ENCODE measurements at regions not wholly inside any gene's neighbourhood (a gene's known extent, or its start where the extent isn't known, plus 50 kb on each side); places are given as distances from the start of the nearest gene placed in this dataset.

DNA sequence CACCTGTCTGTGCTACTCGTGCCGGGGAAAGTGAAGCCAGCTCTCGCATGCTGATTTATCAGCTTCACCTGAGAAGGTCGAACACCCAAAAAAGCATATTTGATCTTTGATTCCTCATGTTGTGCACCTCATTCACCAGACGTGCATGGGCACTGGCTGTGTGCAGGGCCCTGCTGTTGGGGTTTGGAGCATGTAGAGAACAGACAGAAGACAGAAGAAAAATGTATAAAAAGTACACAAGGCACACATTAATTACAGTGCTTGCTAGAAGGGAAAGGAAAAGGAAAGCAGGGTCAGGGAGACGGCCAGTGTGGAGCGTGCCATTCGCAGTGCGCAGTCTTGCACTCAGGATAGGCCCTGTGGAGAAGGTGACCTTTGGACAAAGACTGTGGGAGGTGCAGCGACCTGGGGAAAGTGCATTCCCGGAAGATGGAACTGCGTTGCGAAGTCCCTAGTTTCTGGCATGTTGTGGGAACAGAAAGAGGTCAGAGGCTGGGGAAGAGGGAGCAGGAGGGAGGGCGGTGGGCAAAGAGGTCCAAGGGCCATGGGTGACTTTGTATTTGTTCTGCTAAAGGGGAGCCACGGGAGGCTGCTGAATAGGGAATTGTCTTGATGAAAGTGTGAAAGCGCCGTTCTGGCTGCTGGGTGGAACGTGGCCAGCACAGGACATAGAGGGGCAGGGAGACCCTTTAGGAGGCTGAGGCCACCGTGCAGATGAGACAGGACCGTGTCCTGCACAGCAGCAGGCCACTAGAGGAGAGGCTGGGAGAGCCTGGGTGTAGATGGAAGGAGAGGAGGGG lies 232.8 kb downstream of the GLRX3 start:
- ATAC-seq: no peak
- ChIA-PET CTCF (interaction anchor here (0.8 kb wide), 1 partner anchor 8 kb away, joined by 3 read pairs; no protein-coding TSS in a partner anchor), POLR2A (no interaction called here)

DNA sequence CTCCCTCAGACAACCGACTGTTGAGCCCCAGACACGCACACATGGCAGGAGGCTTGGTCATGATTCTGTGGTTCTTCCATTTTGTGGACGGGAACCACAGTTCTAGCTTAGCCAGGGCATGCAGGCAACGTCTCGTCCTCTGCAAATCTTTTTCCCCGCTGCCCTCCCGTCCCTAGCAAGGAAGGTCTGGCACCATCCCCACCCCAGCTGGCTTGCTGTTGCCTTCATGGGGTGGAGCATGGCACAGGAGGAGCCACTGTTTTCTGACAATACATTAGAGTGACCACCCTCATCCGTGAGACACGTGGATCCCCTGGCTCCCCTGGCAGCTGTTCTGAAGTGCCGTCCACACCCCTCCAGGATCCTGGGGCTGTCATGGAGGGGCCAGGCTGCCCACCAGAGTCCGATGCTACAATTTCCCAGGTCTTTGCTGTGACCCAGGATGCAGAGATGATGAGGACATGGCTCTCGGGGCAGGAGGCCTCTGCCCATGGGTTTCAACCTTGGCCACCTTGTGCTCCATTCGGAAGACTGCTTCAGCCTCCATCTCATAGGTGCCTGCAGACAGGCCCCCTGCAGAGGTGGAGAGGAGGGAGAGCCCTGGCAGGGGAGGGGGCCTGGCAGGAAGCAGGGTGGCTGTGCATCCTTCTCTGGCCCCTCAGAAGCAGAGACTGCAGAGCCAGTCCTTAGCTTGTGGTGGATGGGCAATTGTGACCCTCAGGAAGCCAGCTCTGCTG lies 233.6 kb downstream of the GLRX3 start:
- WGBS (ENCODE audit: missing lambda C conversion rate): 6% methylated on average over 11 of the region's 13 CpGs
- DNase-seq (ENCODE audit: low read depth in 1 of 2, low spot score in 1 of 2): no peak
- Histone ChIP-seq H3K4me2 (no peak overlapping the region), H3K4me3 (no peak overlapping the region), H3K27ac (no peak overlapping the region), H3K4me1 (no peaks in the 10 kb centered on the region), H3K9me3 (no peaks in the 10 kb centered on the region; the same call in 2 of the 3 replicates)
- ATAC-seq: no peak
- TF ChIP-seq, protein P1, sequence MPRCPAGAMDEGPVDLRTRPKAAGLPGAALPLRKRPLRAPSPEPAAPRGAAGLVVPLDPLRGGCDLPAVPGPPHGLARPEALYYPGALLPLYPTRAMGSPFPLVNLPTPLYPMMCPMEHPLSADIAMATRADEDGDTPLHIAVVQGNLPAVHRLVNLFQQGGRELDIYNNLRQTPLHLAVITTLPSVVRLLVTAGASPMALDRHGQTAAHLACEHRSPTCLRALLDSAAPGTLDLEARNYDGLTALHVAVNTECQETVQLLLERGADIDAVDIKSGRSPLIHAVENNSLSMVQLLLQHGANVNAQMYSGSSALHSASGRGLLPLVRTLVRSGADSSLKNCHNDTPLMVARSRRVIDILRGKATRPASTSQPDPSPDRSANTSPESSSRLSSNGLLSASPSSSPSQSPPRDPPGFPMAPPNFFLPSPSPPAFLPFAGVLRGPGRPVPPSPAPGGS (IDR thresholded peaks at IDR 0.05): no peak
- TF ChIP-seq MYC (IDR thresholded peaks at IDR 0.05; ENCODE audit: borderline replicate concordance, low read length) (no peak), BHLHE40 (IDR thresholded peaks at IDR 0.05; ENCODE audit: low read depth, low read length) (no peak), POLR2AphosphoS2 (conservative IDR thresholded peaks at IDR 0.05; ENCODE audit: low read length) (no peak), HDAC2 (IDR thresholded peaks at IDR 0.05) (no peak), GATA3 (IDR thresholded peaks at IDR 0.05; ENCODE audit: borderline replicate concordance) (no peak), RFX5 (IDR thresholded peaks at IDR 0.05) (no peak), RCOR1 (IDR thresholded peaks at IDR 0.05; ENCODE audit: low read depth, low read length) (no peak), HEYL (CRISPR knock-in tag; IDR thresholded peaks at IDR 0.05) (no peak), CEBPB (IDR thresholded peaks at IDR 0.05) (no peak), FOSB (CRISPR knock-in tag; IDR thresholded peaks at IDR 0.05) (no peak), CBX8 (IDR thresholded peaks at IDR 0.05) (no peak), POLR2A (IDR thresholded peaks at IDR 0.05; ENCODE audit: low read length) (no peak), NFE2L2 (conservative IDR thresholded peaks at IDR 0.05; ENCODE audit: low read length) (no peak)
- TF ChIP-seq, protein P2, sequence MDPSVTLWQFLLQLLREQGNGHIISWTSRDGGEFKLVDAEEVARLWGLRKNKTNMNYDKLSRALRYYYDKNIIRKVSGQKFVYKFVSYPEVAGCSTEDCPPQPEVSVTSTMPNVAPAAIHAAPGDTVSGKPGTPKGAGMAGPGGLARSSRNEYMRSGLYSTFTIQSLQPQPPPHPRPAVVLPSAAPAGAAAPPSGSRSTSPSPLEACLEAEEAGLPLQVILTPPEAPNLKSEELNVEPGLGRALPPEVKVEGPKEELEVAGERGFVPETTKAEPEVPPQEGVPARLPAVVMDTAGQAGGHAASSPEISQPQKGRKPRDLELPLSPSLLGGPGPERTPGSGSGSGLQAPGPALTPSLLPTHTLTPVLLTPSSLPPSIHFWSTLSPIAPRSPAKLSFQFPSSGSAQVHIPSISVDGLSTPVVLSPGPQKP (IDR thresholded peaks at IDR 0.05; ENCODE audit: low read depth, low read length): no peak
- TF ChIP-seq, protein P3, sequence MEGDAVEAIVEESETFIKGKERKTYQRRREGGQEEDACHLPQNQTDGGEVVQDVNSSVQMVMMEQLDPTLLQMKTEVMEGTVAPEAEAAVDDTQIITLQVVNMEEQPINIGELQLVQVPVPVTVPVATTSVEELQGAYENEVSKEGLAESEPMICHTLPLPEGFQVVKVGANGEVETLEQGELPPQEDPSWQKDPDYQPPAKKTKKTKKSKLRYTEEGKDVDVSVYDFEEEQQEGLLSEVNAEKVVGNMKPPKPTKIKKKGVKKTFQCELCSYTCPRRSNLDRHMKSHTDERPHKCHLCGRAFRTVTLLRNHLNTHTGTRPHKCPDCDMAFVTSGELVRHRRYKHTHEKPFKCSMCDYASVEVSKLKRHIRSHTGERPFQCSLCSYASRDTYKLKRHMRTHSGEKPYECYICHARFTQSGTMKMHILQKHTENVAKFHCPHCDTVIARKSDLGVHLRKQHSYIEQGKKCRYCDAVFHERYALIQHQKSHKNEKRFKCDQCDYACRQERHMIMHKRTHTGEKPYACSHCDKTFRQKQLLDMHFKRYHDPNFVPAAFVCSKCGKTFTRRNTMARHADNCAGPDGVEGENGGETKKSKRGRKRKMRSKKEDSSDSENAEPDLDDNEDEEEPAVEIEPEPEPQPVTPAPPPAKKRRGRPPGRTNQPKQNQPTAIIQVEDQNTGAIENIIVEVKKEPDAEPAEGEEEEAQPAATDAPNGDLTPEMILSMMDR (IDR thresholded peaks at IDR 0.05): no peak
- TF ChIP-seq, protein P4, sequence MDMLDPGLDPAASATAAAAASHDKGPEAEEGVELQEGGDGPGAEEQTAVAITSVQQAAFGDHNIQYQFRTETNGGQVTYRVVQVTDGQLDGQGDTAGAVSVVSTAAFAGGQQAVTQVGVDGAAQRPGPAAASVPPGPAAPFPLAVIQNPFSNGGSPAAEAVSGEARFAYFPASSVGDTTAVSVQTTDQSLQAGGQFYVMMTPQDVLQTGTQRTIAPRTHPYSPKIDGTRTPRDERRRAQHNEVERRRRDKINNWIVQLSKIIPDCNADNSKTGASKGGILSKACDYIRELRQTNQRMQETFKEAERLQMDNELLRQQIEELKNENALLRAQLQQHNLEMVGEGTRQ (IDR thresholded peaks at IDR 0.05): no peak
- TF ChIP-seq, protein P5, sequence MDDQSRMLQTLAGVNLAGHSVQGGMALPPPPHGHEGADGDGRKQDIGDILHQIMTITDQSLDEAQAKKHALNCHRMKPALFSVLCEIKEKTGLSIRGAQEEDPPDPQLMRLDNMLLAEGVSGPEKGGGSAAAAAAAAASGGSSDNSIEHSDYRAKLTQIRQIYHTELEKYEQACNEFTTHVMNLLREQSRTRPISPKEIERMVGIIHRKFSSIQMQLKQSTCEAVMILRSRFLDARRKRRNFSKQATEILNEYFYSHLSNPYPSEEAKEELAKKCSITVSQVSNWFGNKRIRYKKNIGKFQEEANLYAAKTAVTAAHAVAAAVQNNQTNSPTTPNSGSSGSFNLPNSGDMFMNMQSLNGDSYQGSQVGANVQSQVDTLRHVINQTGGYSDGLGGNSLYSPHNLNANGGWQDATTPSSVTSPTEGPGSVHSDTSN (IDR thresholded peaks at IDR 0.05): no peak
- ChIA-PET POLR2A (no interaction called here), CTCF (no interaction called here)
- FAIRE-seq: no peak

More for the DNA sequence above, 232.8 kb downstream of the GLRX3 start:
- no peaks in the 10 kb centered on the region; the same call in 2 of the 3 replicates for H3K9me3 ChIP-seq
- WGBS (ENCODE audit: missing lambda C conversion rate): 4% methylated on average over 20 of the region's 20 CpGs
- FAIRE-seq (no peak), DNase-seq (ENCODE audit: low read depth in 1 of 2, low spot score in 1 of 2) (no peak)
- H3K4me3 ChIP-seq: no peak overlapping the region
- H3K4me2 ChIP-seq: no peak overlapping the region
- H3K27ac ChIP-seq: no peak overlapping the region
- TF ChIP-seq MAZ (IDR thresholded peaks at IDR 0.05; ENCODE audit: borderline replicate concordance, low read depth, low read length) (no peak), MYC (IDR thresholded peaks at IDR 0.05; ENCODE audit: borderline replicate concordance, low read length) (no peak), EHF (CRISPR knock-in tag; IDR thresholded peaks at IDR 0.05) (no peak), PHF8 (IDR thresholded peaks at IDR 0.05; ENCODE audit: borderline replicate concordance, low read depth) (no peak), ZNF302 (CRISPR knock-in tag; IDR thresholded peaks at IDR 0.05) (no peak)
- TF ChIP-seq, protein P6, sequence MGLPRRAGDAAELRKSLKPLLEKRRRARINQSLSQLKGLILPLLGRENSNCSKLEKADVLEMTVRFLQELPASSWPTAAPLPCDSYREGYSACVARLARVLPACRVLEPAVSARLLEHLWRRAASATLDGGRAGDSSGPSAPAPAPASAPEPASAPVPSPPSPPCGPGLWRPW (IDR thresholded peaks at IDR 0.05): no peak
- no peaks in the 10 kb centered on the region for H3K4me1 ChIP-seq

Measured in A549 (cell line).